ENCODE measurements at regions not wholly inside any gene's neighbourhood (a gene's known extent, or its start where the extent isn't known, plus 50 kb on each side); places are given as distances from the start of the nearest gene placed in this dataset.

DNA sequence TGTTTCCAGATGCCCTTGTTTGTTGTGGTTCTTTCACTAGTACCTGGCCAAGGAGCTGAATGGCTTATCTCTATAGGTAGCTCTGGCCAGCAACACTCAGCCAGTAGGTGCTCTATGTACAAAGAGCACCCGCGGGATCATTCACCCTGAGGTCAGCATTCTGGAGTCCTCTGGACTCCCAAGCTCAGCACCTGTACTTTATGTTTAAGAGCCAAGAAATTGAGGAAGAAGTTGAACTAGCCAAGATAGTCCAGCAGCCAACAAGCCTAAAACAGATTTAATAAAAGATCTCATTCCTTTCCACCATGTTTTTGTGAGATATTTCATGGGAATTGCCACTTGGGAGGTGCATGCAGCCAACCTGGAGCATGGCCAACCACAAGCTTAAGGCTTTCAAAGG is 242.6 kb upstream of the PAPPA start:
- TF ChIP-seq, protein P1, sequence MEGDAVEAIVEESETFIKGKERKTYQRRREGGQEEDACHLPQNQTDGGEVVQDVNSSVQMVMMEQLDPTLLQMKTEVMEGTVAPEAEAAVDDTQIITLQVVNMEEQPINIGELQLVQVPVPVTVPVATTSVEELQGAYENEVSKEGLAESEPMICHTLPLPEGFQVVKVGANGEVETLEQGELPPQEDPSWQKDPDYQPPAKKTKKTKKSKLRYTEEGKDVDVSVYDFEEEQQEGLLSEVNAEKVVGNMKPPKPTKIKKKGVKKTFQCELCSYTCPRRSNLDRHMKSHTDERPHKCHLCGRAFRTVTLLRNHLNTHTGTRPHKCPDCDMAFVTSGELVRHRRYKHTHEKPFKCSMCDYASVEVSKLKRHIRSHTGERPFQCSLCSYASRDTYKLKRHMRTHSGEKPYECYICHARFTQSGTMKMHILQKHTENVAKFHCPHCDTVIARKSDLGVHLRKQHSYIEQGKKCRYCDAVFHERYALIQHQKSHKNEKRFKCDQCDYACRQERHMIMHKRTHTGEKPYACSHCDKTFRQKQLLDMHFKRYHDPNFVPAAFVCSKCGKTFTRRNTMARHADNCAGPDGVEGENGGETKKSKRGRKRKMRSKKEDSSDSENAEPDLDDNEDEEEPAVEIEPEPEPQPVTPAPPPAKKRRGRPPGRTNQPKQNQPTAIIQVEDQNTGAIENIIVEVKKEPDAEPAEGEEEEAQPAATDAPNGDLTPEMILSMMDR (IDR thresholded peaks at IDR 0.05; ENCODE audit: low read depth, low read length) = no peak
- no peaks in the 10 kb centered on the region for H3K9me3 ChIP-seq (ENCODE audit: severe bottlenecking)
- H3K27ac ChIP-seq = no peak overlapping the region

DNA sequence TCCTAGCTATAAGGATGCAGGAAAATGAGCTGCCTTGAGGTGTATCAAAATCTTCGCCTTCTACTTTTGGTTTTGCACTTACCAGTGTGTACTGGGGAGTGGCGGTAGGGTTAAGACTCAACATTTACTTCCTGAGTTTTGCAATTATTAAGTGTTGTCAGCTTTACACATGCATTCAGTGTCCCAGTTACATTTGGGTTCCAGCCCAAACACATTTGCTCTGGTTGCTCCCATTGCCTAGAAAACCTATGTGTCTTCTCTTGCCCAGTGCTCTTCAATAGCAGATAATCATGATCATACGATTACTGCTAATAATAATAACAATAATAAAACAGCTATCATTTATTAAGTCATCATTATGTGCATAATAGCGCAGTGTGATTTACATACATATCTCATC is 241.5 kb upstream of the PAPPA start:
- no peak overlapping the region for H3K4me3 ChIP-seq (ENCODE audit: low read depth, low read length)
- DNase-seq = no peak
- H3K27me3 ChIP-seq (ENCODE audit: insufficient read depth, low read depth, severe bottlenecking) = no peaks in the 10 kb centered on the region
- no peaks in the 10 kb centered on the region for H3K36me3 ChIP-seq
- TF ChIP-seq, protein P1 (IDR thresholded peaks at IDR 0.05; ENCODE audit: low read depth, low read length) = no peak
- no peak overlapping the region for H3K27ac ChIP-seq
- H3K9me3 ChIP-seq (ENCODE audit: severe bottlenecking) = no peaks in the 10 kb centered on the region

More for the DNA sequence above, 242.6 kb upstream of the PAPPA start:
- no peaks in the 10 kb centered on the region for H3K36me3 ChIP-seq
- H3K27me3 ChIP-seq (ENCODE audit: insufficient read depth, low read depth, severe bottlenecking) = no peaks in the 10 kb centered on the region
- H3K4me3 ChIP-seq (ENCODE audit: low read depth, low read length) = no peak overlapping the region
- no peak for DNase-seq

DNA sequence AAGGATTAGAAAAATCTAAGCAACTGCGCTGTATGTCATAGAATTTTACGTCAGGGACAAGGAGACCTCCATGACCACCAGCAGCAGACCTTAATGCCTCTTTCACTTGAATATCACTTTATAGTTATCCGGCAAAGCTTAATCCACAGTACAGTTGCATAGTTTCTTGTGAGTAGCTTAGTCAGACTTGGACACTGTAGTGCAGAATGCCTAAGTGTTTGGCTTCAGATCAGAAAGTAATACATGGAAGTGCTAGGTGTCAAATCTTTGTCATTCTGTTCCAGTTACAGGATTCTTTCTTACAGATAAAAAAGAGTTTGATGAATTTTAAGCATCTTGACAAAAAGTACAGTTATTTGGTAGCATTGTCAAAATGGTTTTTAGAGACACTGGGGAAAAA is 239.9 kb upstream of the PAPPA start:
- TF ChIP-seq, protein P1 (IDR thresholded peaks at IDR 0.05; ENCODE audit: low read depth, low read length) = no peak
- no peak overlapping the region for H3K4me3 ChIP-seq (ENCODE audit: low read depth, low read length)
- no peaks in the 10 kb centered on the region for H3K27me3 ChIP-seq (ENCODE audit: insufficient read depth, low read depth, severe bottlenecking)
- no peak overlapping the region for H3K27ac ChIP-seq
- peaks cover under 1% of the 10 kb centered on the region for H3K9me3 ChIP-seq (ENCODE audit: severe bottlenecking)
- DNase-seq = no peak
- H3K36me3 ChIP-seq = no peaks in the 10 kb centered on the region

DNA sequence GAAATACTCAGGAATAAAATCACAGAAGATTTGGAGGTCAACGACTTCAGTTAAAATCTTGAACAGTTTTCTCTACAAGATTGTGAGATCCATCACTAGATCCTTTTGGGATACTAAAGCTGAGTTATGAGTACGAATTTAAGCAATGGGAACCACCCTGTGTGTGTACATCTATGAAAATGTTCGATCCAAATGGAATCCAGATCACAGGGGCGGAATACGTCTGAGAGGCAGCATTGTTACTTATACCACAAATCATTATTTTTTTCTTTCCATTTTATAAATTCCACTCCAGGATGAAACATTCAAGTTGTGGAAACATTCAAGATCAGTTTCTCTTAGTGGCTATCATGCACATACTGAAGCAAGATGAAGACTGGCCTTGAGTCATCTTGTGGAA is 239.3 kb upstream of the PAPPA start:
- Histone ChIP-seq H3K36me3 (no peaks in the 10 kb centered on the region), H3K27ac (no peak overlapping the region), H3K4me3 (ENCODE audit: low read depth, low read length) (no peak overlapping the region), H3K27me3 (ENCODE audit: insufficient read depth, low read depth, severe bottlenecking) (no peaks in the 10 kb centered on the region), H3K9me3 (ENCODE audit: severe bottlenecking) (peaks cover 2% of the 10 kb centered on the region)
- TF ChIP-seq, protein P1 (IDR thresholded peaks at IDR 0.05; ENCODE audit: low read depth, low read length) = no peak
- DNase-seq = no peak

DNA sequence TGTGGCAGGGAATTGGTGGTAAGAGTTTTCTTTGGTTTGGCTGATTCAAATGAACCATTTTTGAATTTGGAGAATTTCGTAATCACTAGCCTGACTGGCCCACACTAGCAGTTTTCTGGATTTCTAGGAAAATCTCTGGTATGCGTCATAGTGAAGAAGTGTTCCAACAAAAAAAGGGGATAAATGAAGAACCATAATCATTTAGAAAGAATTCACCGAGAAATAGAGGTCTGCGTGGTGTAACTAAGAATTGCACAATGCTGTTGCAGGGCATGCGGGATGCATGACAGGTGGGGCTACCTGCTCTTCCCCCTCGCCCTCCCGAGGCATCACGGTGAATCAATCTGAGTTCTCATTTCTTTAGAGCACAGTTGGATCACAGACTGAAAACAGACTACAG is 232.3 kb upstream of the PAPPA start:
- no peak for DNase-seq
- Histone ChIP-seq H3K36me3 (no peaks in the 10 kb centered on the region), H3K27ac (no peak overlapping the region)

DNA sequence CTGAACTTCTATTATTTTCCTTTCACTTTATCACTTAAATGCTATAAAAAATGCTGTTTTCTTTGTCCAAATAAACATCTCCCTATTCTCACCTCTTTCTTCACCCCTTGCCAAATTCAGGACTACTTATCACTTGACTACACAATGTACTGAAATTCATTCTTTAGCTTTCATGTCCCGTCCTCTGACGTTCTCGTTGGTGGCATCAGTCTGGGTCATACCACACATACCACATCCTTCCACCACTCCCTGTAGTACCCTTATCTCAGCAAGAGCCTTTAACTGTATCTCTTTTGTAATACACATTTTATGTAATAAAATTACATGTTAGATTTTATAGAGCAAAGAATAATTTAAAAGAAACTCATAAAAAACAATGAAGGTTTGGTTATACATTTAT is 231.1 kb upstream of the PAPPA start:
- peaks cover 18% of the 10 kb centered on the region for H3K9me3 ChIP-seq (ENCODE audit: severe bottlenecking)
- TF ChIP-seq, protein P1 (IDR thresholded peaks at IDR 0.05; ENCODE audit: low read depth, low read length) = no peak
- no peak for DNase-seq
- no peaks in the 10 kb centered on the region for H3K36me3 ChIP-seq
- no peak overlapping the region for H3K4me3 ChIP-seq (ENCODE audit: low read depth, low read length)
- no peak overlapping the region for H3K27ac ChIP-seq
- H3K27me3 ChIP-seq (ENCODE audit: insufficient read depth, low read depth, severe bottlenecking) = no peaks in the 10 kb centered on the region

More for the DNA sequence above, 232.3 kb upstream of the PAPPA start:
- Histone ChIP-seq H3K9me3 (ENCODE audit: severe bottlenecking) (peaks cover 13% of the 10 kb centered on the region), H3K27me3 (ENCODE audit: insufficient read depth, low read depth, severe bottlenecking) (no peaks in the 10 kb centered on the region), H3K4me3 (ENCODE audit: low read depth, low read length) (no peak overlapping the region)
- TF ChIP-seq, protein P1 (IDR thresholded peaks at IDR 0.05; ENCODE audit: low read depth, low read length) = no peak

Data from WERI-Rb-1 (cell line).